HEK293T (cell line): ENCODE measurements at regions not wholly inside any gene's neighbourhood (a gene's known extent, or its start where the extent isn't known, plus 50 kb on each side); places are given as distances from the start of the nearest gene placed in this dataset.

Experiments used
- CTCF ChIA-PET: fragments of 350-600 bp; formaldehyde crosslinking; extraction: SDS; loops from one replicate; lab custom pipeline; 2021; ENCODE audit warnings: antibody characterized with exemption, inconsistent platforms; lab: Yijun Ruan, JAX
- POLR2A ChIA-PET: fragments of 350-600 bp; formaldehyde crosslinking; extraction: SDS; loops from one replicate; lab custom pipeline; 2020; ENCODE audit warnings: antibody characterized with exemption, inconsistent platforms; lab: Yijun Ruan, JAX
- DNase-seq: peaks from one replicate; pipeline ENCODE4 v3.0.0; 2012; ENCODE audit warnings: mixed read lengths; ENCODE audit errors: extremely low spot score
- ARNT ChIP-seq: fragments of 450-650 bp; IDR thresholded peaks from 2 replicates; pipeline ENCODE4 v1.6.1; 2017; ENCODE audit warnings: mild to moderate bottlenecking
- BHLHE40 ChIP-seq: fragments of 450-650 bp; IDR thresholded peaks from 2 replicates; pipeline ENCODE4 v1.6.1; 2016; ENCODE audit warnings: mild to moderate bottlenecking, moderate library complexity, borderline replicate concordance
- CTBP1 ChIP-seq: fragments of 450-650 bp; IDR thresholded peaks from 2 replicates; pipeline ENCODE4 v1.6.1; 2016; ENCODE audit warnings: borderline replicate concordance
- ELF4 ChIP-seq: fragments of 450-650 bp; IDR thresholded peaks from 2 replicates; pipeline ENCODE4 v1.6.1; 2017; ENCODE audit warnings: antibody characterized with exemption
- FOXA1 ChIP-seq: fragments of 450-650 bp; IDR thresholded peaks from 2 replicates; pipeline ENCODE4 v1.6.1; 2016; ENCODE audit warnings: mild to moderate bottlenecking
- FOXK2 ChIP-seq: fragments of 450-650 bp; IDR thresholded peaks from 2 replicates; pipeline ENCODE4 v1.6.1; 2016; ENCODE audit warnings: mild to moderate bottlenecking
- FOXM1 ChIP-seq: fragments of 450-650 bp; IDR thresholded peaks from 2 replicates; pipeline ENCODE4 v1.6.1; 2017; ENCODE audit warnings: mild to moderate bottlenecking, borderline replicate concordance
- HDGF ChIP-seq: fragments of 450-650 bp; IDR thresholded peaks from 2 replicates; pipeline ENCODE4 v1.6.1; 2017; ENCODE audit warnings: antibody characterized with exemption, borderline replicate concordance
- L3MBTL2 ChIP-seq: fragments of 450-650 bp; conservative IDR thresholded peaks from 2 replicates; pipeline ENCODE4 v1.6.1; 2016; ENCODE audit warnings: mild to moderate bottlenecking
- LEF1 ChIP-seq: fragments of 450-650 bp; IDR thresholded peaks from 2 replicates; pipeline ENCODE4 v1.6.1; 2017; ENCODE audit warnings: mild to moderate bottlenecking, borderline replicate concordance
- NFRKB ChIP-seq: fragments of 450-650 bp; IDR thresholded peaks from 2 replicates; pipeline ENCODE4 v1.6.1; 2016; ENCODE audit warnings: mild to moderate bottlenecking, moderate library complexity
- SP1 ChIP-seq: fragments of 450-650 bp; IDR thresholded peaks from 2 replicates; pipeline ENCODE4 v1.6.1; 2017
- SUZ12 ChIP-seq: fragments of 450-650 bp; IDR thresholded peaks from 2 replicates; pipeline ENCODE4 v1.6.1; 2016; ENCODE audit warnings: mild to moderate bottlenecking
- TARDBP ChIP-seq: fragments of 450-650 bp; IDR thresholded peaks from 2 replicates; pipeline ENCODE4 v1.6.1; 2016
- ZNF384 ChIP-seq: fragments of 450-650 bp; IDR thresholded peaks from 2 replicates; pipeline ENCODE4 v1.6.1; 2016
- TF ChIP-seq, protein P1 (sequence below): fragments of 450-650 bp; IDR thresholded peaks from 2 replicates; pipeline ENCODE4 v1.6.1; 2016

DNA sequence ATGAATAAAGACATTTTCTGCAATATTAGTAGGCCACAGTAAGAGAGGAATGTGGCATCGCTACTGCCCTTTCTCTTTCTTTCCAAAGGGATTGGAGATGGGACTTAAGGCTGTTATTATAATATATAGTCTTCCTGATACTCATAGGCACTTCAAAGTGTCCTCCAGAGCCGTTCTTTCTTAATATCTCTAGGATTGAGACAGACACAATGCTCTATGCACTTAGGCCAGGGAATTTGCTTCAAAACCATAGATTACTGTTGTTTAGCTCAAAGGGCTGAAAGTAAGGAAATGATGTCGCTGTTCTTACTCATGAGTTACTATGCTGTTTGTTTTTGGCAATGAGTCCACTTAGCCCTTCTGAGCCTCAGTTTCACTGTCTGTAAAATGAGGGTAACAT is 590.5 kb downstream of the CDH11 start:
- TF ChIP-seq CTBP1, result no peak
- TF ChIP-seq ARNT, result no peak
- TF ChIP-seq HDGF, result no peak
- no peak for TF ChIP-seq NFRKB
- no peak for TF ChIP-seq LEF1
- TF ChIP-seq L3MBTL2, result no peak
- TF ChIP-seq SP1, result no peak
- TF ChIP-seq BHLHE40, result no peak
- TF ChIP-seq ELF4, result no peak
- TF ChIP-seq, protein P1, sequence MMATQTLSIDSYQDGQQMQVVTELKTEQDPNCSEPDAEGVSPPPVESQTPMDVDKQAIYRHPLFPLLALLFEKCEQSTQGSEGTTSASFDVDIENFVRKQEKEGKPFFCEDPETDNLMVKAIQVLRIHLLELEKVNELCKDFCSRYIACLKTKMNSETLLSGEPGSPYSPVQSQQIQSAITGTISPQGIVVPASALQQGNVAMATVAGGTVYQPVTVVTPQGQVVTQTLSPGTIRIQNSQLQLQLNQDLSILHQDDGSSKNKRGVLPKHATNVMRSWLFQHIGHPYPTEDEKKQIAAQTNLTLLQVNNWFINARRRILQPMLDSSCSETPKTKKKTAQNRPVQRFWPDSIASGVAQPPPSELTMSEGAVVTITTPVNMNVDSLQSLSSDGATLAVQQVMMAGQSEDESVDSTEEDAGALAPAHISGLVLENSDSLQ, result no peak
- TF ChIP-seq ZNF384, result no peak
- no peak for TF ChIP-seq SUZ12
- ChIA-PET CTCF (no interaction called here), POLR2A (no interaction called here)
- DNase-seq, result no peak

DNA sequence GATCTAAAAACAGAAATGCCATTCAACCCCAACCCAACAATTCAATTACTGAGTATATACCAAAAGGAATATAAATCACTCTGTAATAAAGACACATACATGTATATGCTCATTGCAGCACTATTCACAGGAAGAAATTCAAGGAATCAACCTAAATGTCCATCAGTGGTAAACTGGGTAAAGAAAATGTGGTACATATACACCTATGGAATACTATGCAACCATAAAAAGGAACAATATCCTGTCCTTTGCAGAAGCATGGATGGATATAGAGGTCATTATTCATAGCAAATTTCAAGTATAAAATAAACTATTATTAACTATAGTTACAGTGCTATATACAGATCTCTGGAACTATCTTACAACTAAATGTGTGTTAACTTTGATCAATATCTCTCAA is 599.3 kb downstream of the CDH11 start:
- DNase-seq, result no peak
- no peak for TF ChIP-seq ARNT
- TF ChIP-seq SUZ12, result no peak
- TF ChIP-seq, protein P1, result no peak
- no peak for TF ChIP-seq FOXA1
- no peak for TF ChIP-seq NFRKB
- TF ChIP-seq HDGF, result no peak
- TF ChIP-seq ZNF384, result no peak
- TF ChIP-seq TARDBP, result no peak
- no peak for TF ChIP-seq FOXK2
- no peak for TF ChIP-seq SP1
- no peak for TF ChIP-seq LEF1
- TF ChIP-seq CTBP1, result no peak
- TF ChIP-seq L3MBTL2, result no peak
- no peak for TF ChIP-seq ELF4
- TF ChIP-seq FOXM1, result no peak
- TF ChIP-seq BHLHE40, result no peak
- CTCF ChIA-PET, result no interaction called here
- POLR2A ChIA-PET, result no interaction called here

DNA sequence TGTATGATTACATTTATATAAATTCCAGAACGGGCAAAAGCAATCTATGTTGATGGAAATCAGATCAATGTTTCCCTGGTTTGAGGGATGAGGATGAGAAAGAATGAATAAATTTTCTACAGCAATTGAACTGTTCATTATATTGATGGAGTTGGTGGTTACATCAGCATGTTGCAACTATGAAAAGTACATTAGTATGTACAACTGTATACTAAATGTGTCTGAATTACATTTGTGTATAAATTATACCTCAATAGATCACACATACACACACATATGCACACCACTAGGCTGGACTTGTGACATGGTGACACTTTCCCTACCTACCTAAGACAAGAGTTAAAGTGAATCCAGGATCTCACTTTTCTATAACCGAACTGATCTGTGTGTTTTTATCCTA is 608.0 kb downstream of the CDH11 start:
- TF ChIP-seq, protein P1, result no peak
- TF ChIP-seq BHLHE40 (no peak), CTBP1 (no peak), NFRKB (no peak), L3MBTL2 (no peak), FOXA1 (no peak), FOXM1 (no peak), TARDBP (no peak), ELF4 (no peak), LEF1 (no peak)
- no peak for DNase-seq
- ChIA-PET POLR2A (no interaction called here), CTCF (no interaction called here)

DNA sequence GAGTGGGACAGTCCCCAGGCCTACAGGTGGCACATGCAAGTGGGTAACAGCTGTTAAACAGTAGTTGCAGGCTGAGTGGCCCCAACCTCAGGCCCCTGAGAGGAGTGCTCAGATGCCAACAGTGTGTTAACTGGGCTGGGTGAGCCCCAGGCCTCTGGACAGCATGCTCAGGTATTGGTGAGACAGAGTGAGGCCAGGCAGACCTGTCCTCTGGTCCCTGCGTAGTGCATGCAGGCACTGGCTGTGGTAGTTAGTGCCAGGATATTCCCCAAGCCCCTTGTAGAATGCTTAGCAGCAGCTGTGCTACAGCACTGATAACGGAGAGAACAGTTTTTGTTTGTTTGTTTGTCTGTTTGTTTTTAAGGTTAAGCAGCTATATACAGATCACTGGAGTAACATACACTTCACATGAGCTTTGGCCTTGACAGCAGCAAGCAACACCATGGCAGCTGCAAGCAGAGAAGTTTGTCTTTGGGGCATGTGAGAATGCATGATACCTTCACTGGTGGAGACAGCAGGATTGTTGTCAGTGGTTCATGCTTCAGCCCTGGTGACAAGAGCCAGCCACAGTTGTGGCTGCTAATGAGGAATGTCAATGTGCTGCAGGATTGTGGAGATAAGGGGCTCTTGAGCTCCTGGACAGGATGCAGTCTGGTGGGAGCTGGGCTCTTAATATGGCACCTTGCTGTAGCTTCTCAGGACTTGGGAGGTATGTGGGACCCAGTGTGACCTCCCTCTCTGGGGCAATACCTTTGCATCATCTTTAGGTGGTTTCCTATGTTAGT is 614.4 kb downstream of the CDH11 start:
- no peak for DNase-seq
- TF ChIP-seq HDGF (no peak), FOXA1 (no peak), L3MBTL2 (no peak), NFRKB (no peak)
- POLR2A ChIA-PET, result no interaction called here
- CTCF ChIA-PET, result no interaction called here

DNA sequence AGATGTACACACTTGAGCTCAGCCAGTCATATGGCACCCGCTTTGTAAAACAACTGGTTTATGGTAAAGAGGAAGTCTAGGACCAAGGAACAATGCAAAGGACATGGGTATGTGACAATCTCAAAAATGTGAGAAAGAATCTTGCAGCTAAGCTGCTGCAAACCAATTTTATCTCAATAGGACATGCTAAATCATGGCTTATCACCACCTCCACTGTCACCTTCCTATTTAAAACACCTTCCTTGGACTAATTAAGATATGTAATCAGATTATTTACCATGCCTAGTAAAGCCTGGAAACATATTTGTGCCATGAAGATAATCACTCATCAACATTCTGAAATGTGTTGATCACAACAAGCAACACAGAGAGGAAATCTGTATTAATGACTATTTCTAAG is 622.7 kb downstream of the CDH11 start:
- CTCF ChIA-PET, result no interaction called here
- POLR2A ChIA-PET, result no interaction called here
- TF ChIP-seq TARDBP, result no peak
- no peak for TF ChIP-seq ZNF384
- TF ChIP-seq SP1, result no peak
- no peak for TF ChIP-seq CTBP1
- no peak for TF ChIP-seq NFRKB
- no peak for TF ChIP-seq ARNT
- TF ChIP-seq L3MBTL2, result no peak
- TF ChIP-seq FOXA1, result no peak
- no peak for TF ChIP-seq FOXK2
- no peak for TF ChIP-seq ELF4
- no peak for TF ChIP-seq LEF1
- TF ChIP-seq, protein P1, result no peak
- no peak for TF ChIP-seq SUZ12
- DNase-seq, result no peak

DNA sequence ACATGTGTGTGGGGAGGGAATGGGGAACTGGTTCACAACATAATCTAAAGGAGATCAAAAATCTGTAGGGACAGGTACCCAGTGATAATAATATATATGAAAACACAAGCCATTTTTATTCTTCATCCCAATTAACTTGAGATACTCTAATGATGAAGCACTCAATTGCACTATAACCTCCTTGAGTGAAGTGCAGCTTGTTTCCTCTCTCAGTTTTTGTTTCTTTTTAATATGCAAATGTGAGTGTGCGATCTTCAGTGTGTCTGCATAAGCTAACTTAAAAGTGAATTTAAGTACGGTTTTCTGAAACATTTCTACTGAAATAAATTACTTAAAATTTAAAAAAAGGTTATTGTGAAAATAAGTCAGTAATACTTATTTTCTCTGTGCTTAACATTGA is 623.5 kb downstream of the CDH11 start:
- TF ChIP-seq SUZ12 (no peak), ARNT (no peak), L3MBTL2 (no peak)
- DNase-seq, result no peak
- CTCF ChIA-PET, result no interaction called here
- POLR2A ChIA-PET, result no interaction called here
